Natural killer cell (primary cell): ENCODE measurements at regions not wholly inside any gene's neighbourhood (a gene's known extent, or its start where the extent isn't known, plus 50 kb on each side); places are given as distances from the start of the nearest gene placed in this dataset.

ENCODE experiments used
- ATAC-seq, 3 donors: fragments of 150-1000 bp in 2 of 3; fragments of 200-7000 bp in 1 of 3; cut with Tn5 transposase; 1 replicate in 1 of 3; 2 replicates in 2 of 3; pipeline ENCODE4 v1.10.0; 2021; ENCODE audit warnings: mild to moderate bottlenecking in 2 of 3, moderate library complexity in 2 of 3
- DNase-seq, 2 donors: peaks; one replicate each; pipeline versions ENCODE4 v3.0.0 to v3.0.0-alpha.2; 2013 to 2021; ENCODE audit warnings: mixed read lengths in 1 of 2
- H3K27ac ChIP-seq: one replicate; pipeline ENCODE4 v1.5.1; 2013; ENCODE audit warnings: mild to moderate bottlenecking, low read length
- H3K27me3 ChIP-seq: one replicate; pipeline ENCODE4 v1.6.1; 2013; ENCODE audit warnings: low read length; ENCODE audit not compliant: control insufficient read depth, insufficient read depth
- H3K36me3 ChIP-seq: one replicate; pipeline ENCODE4 v1.6.1; 2013; ENCODE audit warnings: low read length; ENCODE audit not compliant: control insufficient read depth, insufficient read depth
- H3K4me1 ChIP-seq: one replicate; pipeline ENCODE4 v1.6.1; 2013; ENCODE audit warnings: low read length; ENCODE audit not compliant: control insufficient read depth, insufficient read depth
- H3K4me3 ChIP-seq: one replicate; pipeline ENCODE4 v1.5.1; 2013; ENCODE audit warnings: low read length
- H3K9me3 ChIP-seq: one replicate; pipeline ENCODE4 v1.6.1; 2013; ENCODE audit warnings: low read length; ENCODE audit not compliant: control insufficient read depth, insufficient read depth
- H3K27ac Mint-ChIP-seq, 2 donors: one replicate each; pipeline ENCODE4 v1.8.0; 2022; ENCODE audit warnings: mild to moderate bottlenecking in 2 of 2, mixed read lengths in 2 of 2, moderate library complexity in 1 of 2
- H3K27me3 Mint-ChIP-seq, 2 donors: one replicate each; pipeline ENCODE4 v1.8.0; 2022; ENCODE audit warnings: low read depth in 2 of 2, mixed read lengths in 2 of 2
- H3K36me3 Mint-ChIP-seq: one replicate; pipeline ENCODE4 v1.8.0; 2022; ENCODE audit warnings: mixed read lengths
- H3K4me1 Mint-ChIP-seq, 2 donors: one replicate each; pipeline ENCODE4 v1.8.0; 2022; ENCODE audit warnings: mixed read lengths in 2 of 2
- H3K4me3 Mint-ChIP-seq: one replicate; pipeline ENCODE4 v1.8.0; 2022; ENCODE audit warnings: mild to moderate bottlenecking, moderate library complexity, mixed read lengths
- H3K9me3 Mint-ChIP-seq, 2 donors: one replicate each; pipeline ENCODE4 v1.8.0; 2022; ENCODE audit warnings: mixed read lengths in 2 of 2
- CTCF ChIP-seq: fragments of 200-600 bp; IDR thresholded peaks from one replicate; pipeline ENCODE4 v1.8.0; 2022; ENCODE audit warnings: antibody characterized with exemption
- WGBS: methylation state at CpG from one replicate; pipeline ENCODE4 v1.1.7; 2013; ENCODE audit warnings: missing lambda C conversion rate; ENCODE audit not compliant: insufficient coverage; 5-methylcytosine and 5-hydroxymethylcytosine counted together
- intact Hi-C: fragments of 100-400 bp; cut with micrococcal nuclease; formaldehyde crosslinking; loops from one replicate; pipeline ENCODE4 v1.14.2; 2022

- Histone ChIP-seq H3K36me3 (no peaks in the 10 kb centered on the region), H3K9me3 (no peaks in the 10 kb centered on the region), H3K27ac (no peak overlapping the region), H3K4me3 (no peak overlapping the region), H3K27me3 (no peaks in the 10 kb centered on the region), H3K4me1 (no peaks in the 10 kb centered on the region)
- DNase-seq = no peak
- Mint-ChIP-seq H3K27me3 (peaks cover 14 to 25% of the 10 kb centered on the region in 2 donors), H3K4me3 (no peak overlapping the region), H3K9me3 (no peaks in the 10 kb centered on the region), H3K27ac (no peak overlapping the region), H3K4me1 (no peaks in the 10 kb centered on the region), H3K36me3 (no peaks in the 10 kb centered on the region)
- TF ChIP-seq CTCF = no peak
- intact Hi-C loops = no loop called here
- WGBS = 82% methylated on average over 3 of the region's 3 CpGs
- no peak for ATAC-seq
Observed at GRCh38 chr20:52275181-52275691, 83.7 kb upstream of the ZFP64 start.

DNA sequence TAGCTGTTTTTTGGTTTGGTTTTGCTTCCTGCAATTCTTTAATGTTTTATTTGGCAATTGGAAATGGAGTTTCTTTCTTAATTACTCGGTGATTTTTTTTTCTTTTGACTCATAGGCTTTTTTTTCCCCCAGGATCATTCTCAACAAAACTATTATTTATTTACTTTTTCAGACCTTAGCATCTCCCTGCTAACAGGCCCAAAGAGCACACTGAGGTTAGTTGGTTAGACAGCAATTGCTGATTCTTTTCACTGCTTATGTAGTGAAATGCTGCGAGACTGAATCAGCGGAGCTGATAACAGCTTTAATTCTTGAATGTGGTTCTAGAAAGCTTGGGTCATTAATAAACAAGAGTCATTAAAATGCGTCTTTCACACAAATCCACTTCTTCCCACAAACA lies 79.1 kb upstream of the ZFP64 start:
- 100% methylated on average over 2 of the region's 4 CpGs for WGBS
- no peak for TF ChIP-seq CTCF
- intact Hi-C loops = no loop called here
- DNase-seq (no peak), ATAC-seq (no peak)
- no peaks in the 10 kb centered on the region for H3K9me3 ChIP-seq
- no peaks in the 10 kb centered on the region for H3K36me3 ChIP-seq
- Mint-ChIP-seq H3K4me1 (no peaks in the 10 kb centered on the region), H3K36me3 (no peaks in the 10 kb centered on the region), H3K9me3 (no peaks in the 10 kb centered on the region), H3K27ac (no peak overlapping the region), H3K4me3 (no peak overlapping the region), H3K27me3 (peaks cover 11 to 27% of the 10 kb centered on the region in 2 donors)
- H3K27ac ChIP-seq = no peak overlapping the region
- no peak overlapping the region for H3K4me3 ChIP-seq
- no peaks in the 10 kb centered on the region for H3K4me1 ChIP-seq
- H3K27me3 ChIP-seq = peaks cover 2% of the 10 kb centered on the region

GRCh38 chr20:52270001-52270606 lies 78.5 kb upstream of the ZFP64 start:
- no peak overlapping the region for H3K27ac Mint-ChIP-seq
- Histone ChIP-seq H3K9me3 (no peaks in the 10 kb centered on the region), H3K4me1 (no peaks in the 10 kb centered on the region), H3K27me3 (peaks cover 2% of the 10 kb centered on the region), H3K4me3 (no peak overlapping the region), H3K36me3 (no peaks in the 10 kb centered on the region), H3K27ac (no peak overlapping the region)
- peaks cover 15 to 33% of the 10 kb centered on the region in 2 donors for H3K27me3 Mint-ChIP-seq
- no peaks in the 10 kb centered on the region for H3K4me1 Mint-ChIP-seq
- H3K4me3 Mint-ChIP-seq = no peak overlapping the region
- no peak for TF ChIP-seq CTCF
- ATAC-seq (no peak), DNase-seq (no peak)
- intact Hi-C loops = no loop called here
- H3K9me3 Mint-ChIP-seq = no peaks in the 10 kb centered on the region
- WGBS = 98% methylated on average over 3 of the region's 4 CpGs
- no peaks in the 10 kb centered on the region for H3K36me3 Mint-ChIP-seq

GRCh38 chr20:52269321-52269720 lies 77.7 kb upstream of the ZFP64 start:
- no peak overlapping the region for H3K27ac ChIP-seq
- no peak for TF ChIP-seq CTCF
- no peaks in the 10 kb centered on the region for H3K36me3 Mint-ChIP-seq
- no peaks in the 10 kb centered on the region for H3K4me1 Mint-ChIP-seq
- ATAC-seq (no peak), DNase-seq (no peak)
- no peaks in the 10 kb centered on the region for H3K9me3 Mint-ChIP-seq
- H3K4me3 ChIP-seq = no peak overlapping the region
- no peak overlapping the region for H3K4me3 Mint-ChIP-seq
- no peaks in the 10 kb centered on the region for H3K4me1 ChIP-seq
- 30% methylated on average over 5 of the region's 7 CpGs for WGBS
- H3K27me3 ChIP-seq = peaks cover 2% of the 10 kb centered on the region
- intact Hi-C loops = no loop called here
- no peak overlapping the region for H3K27ac Mint-ChIP-seq
- H3K27me3 Mint-ChIP-seq = peaks cover 15 to 35% of the 10 kb centered on the region in 2 donors
- no peaks in the 10 kb centered on the region for H3K36me3 ChIP-seq
- no peaks in the 10 kb centered on the region for H3K9me3 ChIP-seq
